BLaER1 (cell line): ENCODE measurements at regions not wholly inside any gene's neighbourhood (a gene's known extent, or its start where the extent isn't known, plus 50 kb on each side); places are given as distances from the start of the nearest gene placed in this dataset.

Experiments
- H3K27ac ChIP-seq: shearing (Covaris generic); formaldehyde crosslinking; 2 replicates; pipeline ENCODE4 v1.8.1; 2022
- H3K27me3 ChIP-seq: shearing (Covaris generic); formaldehyde crosslinking; 2 replicates; pipeline ENCODE4 v1.8.1; 2022
- H3K36me3 ChIP-seq: shearing (Covaris generic); formaldehyde crosslinking; 2 replicates; pipeline ENCODE4 v1.8.1; 2022
- H3K4me1 ChIP-seq: shearing (Covaris generic); formaldehyde crosslinking; 2 replicates; pipeline ENCODE4 v1.8.1; 2022
- H3K4me2 ChIP-seq: shearing (Covaris generic); formaldehyde crosslinking; 2 replicates; pipeline ENCODE4 v1.8.1; 2022
- H3K4me3 ChIP-seq: shearing (Covaris generic); formaldehyde crosslinking; 2 replicates; pipeline ENCODE4 v1.8.1; 2022
- H3K9ac ChIP-seq: shearing (Covaris generic); formaldehyde crosslinking; 2 replicates; pipeline ENCODE4 v1.8.1; 2022
- H3K9me3 ChIP-seq: shearing (Covaris generic); formaldehyde crosslinking; 2 replicates; pipeline ENCODE4 v1.8.1; 2022
- H4K20me1 ChIP-seq: shearing (Covaris generic); formaldehyde crosslinking; 2 replicates; pipeline ENCODE4 v1.8.1; 2022
- Cebpa-rat ChIP-seq: shearing (Covaris generic); IDR thresholded peaks from 2 replicates; pipeline ENCODE4 v1.8.1; 2022

DNA sequence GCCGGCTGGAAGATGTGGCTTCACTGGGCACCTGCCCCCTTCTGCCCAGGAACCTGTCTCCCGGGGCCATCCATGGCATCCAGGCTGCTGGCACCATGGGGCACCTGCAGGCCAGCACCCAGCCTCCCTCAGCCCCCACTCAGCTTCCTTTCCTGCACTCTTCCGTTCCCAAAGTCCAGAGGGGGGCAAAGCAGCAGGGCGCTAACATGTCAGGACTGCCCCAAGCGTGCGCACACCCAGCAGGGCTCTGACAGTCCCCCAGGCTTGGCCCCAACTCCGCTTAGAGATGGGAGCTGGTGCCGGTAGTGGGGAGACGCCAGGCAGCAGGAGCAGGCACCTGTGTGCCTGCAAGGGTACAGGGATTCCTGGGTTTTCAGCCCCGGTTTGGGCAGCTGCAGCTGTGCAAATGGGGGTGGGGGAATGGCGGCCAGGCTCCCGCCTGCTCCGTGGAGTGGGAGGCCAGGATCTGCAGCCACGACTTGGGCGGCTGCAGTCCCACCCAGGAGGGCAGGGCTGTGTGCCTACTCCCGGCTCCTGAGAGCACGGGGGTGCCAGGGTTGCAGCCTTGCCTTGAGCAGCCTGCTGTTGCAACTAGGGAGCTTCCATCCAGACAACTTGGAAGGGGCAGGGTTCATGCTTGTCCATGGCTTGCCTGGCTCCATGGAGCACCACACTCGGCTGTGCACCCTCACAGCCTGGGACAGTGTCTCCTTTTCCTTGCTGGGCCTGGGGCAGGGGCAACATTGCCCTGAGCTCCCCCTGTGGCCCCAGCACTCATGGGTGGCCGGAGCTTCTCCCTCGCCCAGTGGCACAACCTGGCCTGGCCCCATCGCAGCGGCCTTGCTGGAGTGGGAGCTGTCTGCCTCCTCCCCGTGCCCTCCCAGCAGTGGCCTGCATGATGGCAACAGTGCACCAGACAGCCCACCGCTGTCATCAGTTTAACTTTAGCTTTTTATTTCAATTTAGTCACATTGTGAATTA lies 561.1 kb downstream of the MTRR start:
- no peak overlapping the region for H3K9ac ChIP-seq
- H3K4me3 ChIP-seq, result no peak overlapping the region
- no peaks in the 10 kb centered on the region for H3K36me3 ChIP-seq
- peaks cover 47% of the 10 kb centered on the region for H3K9me3 ChIP-seq
- H3K27ac ChIP-seq, result no peak overlapping the region
- no peaks in the 10 kb centered on the region for H4K20me1 ChIP-seq
- no peak overlapping the region for H3K4me2 ChIP-seq
- no peaks in the 10 kb centered on the region for H3K27me3 ChIP-seq
- no peak for TF ChIP-seq Cebpa-rat
- H3K4me1 ChIP-seq, result no peaks in the 10 kb centered on the region

- Histone ChIP-seq H3K36me3 (no peaks in the 10 kb centered on the region), H3K27ac (no peak overlapping the region), H3K4me1 (no peaks in the 10 kb centered on the region), H3K27me3 (no peaks in the 10 kb centered on the region), H3K9ac (no peak overlapping the region), H4K20me1 (no peaks in the 10 kb centered on the region), H3K4me3 (no peak overlapping the region), H3K9me3 (peaks cover 10% of the 10 kb centered on the region), H3K4me2 (no peak overlapping the region)
- TF ChIP-seq Cebpa-rat, result no peak
Observed at GRCh38 chr5:8434501-8434900, 565.6 kb downstream of the MTRR start.

GRCh38 chr5:8436924-8437323 lies 568.0 kb downstream of the MTRR start:
- Histone ChIP-seq H3K4me1 (no peaks in the 10 kb centered on the region), H3K4me3 (no peak overlapping the region), H3K4me2 (no peak overlapping the region), H3K27ac (no peak overlapping the region), H3K9ac (no peak overlapping the region), H4K20me1 (no peaks in the 10 kb centered on the region), H3K27me3 (no peaks in the 10 kb centered on the region), H3K36me3 (no peaks in the 10 kb centered on the region), H3K9me3 (0 out of 2 replicates have a peak, but pooled peaks cover 4% of the 10 kb centered on the region)
- TF ChIP-seq Cebpa-rat, result no peak

DNA sequence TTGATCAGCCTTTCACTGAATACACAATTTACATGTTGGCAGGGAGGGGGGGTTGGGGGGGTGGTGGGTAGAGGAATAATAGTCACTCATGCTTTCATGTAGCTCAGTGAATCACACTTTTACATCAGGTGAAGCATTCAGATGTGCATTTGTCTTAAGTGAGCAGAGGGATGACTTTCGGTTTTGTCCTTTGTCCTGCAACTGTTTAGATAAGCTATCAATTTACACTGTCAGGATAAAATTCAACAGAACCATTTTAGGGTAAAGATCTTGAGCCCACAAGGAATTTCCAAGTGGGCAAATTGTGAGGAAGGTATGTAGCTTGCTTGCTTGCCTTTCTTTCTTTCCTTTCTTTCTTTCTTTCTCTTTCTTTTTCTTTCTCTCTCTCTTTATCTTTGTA lies 576.2 kb downstream of the MTRR start:
- H3K4me3 ChIP-seq, result no peak overlapping the region
- H3K4me2 ChIP-seq, result no peak overlapping the region
- H3K9me3 ChIP-seq, result peaks cover 20% of the 10 kb centered on the region
- H4K20me1 ChIP-seq, result no peaks in the 10 kb centered on the region
- H3K27ac ChIP-seq, result no peak overlapping the region
- H3K4me1 ChIP-seq, result no peaks in the 10 kb centered on the region
- TF ChIP-seq Cebpa-rat, result no peak
- no peaks in the 10 kb centered on the region for H3K36me3 ChIP-seq
- H3K27me3 ChIP-seq, result no peaks in the 10 kb centered on the region
- H3K9ac ChIP-seq, result no peak overlapping the region

DNA sequence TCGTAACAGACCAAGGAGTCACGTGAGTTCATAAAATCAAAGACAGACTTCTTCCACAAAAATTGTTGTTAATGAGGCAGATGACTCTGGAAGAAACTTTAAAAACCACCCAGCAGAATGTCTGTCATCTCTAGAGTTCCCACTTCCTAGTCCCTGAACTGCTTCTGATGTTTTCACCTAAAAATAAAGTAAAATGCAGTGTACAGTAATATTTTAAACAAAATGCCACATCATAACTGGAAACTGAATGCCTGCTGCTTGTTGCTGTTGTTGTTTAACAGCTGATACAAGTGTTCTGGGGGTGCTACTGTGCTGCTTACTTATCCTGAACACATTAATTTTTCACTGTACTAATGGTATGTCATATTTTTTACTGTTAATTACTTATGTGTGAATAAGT lies 577.2 kb downstream of the MTRR start:
- Histone ChIP-seq H3K4me1 (no peaks in the 10 kb centered on the region), H3K4me3 (no peak overlapping the region), H3K9ac (no peak overlapping the region), H4K20me1 (no peaks in the 10 kb centered on the region), H3K9me3 (peaks cover 20% of the 10 kb centered on the region), H3K27me3 (no peaks in the 10 kb centered on the region), H3K36me3 (no peaks in the 10 kb centered on the region), H3K27ac (no peak overlapping the region), H3K4me2 (no peak overlapping the region)
- TF ChIP-seq Cebpa-rat, result no peak

- Histone ChIP-seq H3K9me3 (peaks cover 10% of the 10 kb centered on the region), H3K27me3 (no peaks in the 10 kb centered on the region), H3K4me2 (peak overlapping the region; percentile 47), H3K36me3 (peaks cover 14% of the 10 kb centered on the region), H3K4me3 (peak overlapping the region; percentile 82), H3K27ac (peak overlapping the region; percentile 81), H3K9ac (peak overlapping the region; percentile 83; the same call in 1 of the 2 replicates), H3K4me1 (peaks cover 14% of the 10 kb centered on the region), H4K20me1 (no peaks in the 10 kb centered on the region)
- no peak for TF ChIP-seq Cebpa-rat
Observed at GRCh38 chr5:8456846-8457186, 587.9 kb downstream of the MTRR start.

GRCh38 chr5:8457187-8458037 lies 588.5 kb downstream of the MTRR start:
- H3K9me3 ChIP-seq, result peaks cover 10% of the 10 kb centered on the region
- peak overlapping the region; percentile 69 for H3K4me2 ChIP-seq
- no peaks in the 10 kb centered on the region for H4K20me1 ChIP-seq
- H3K27me3 ChIP-seq, result no peaks in the 10 kb centered on the region
- peak overlapping the region; percentile 83 for H3K9ac ChIP-seq
- H3K4me1 ChIP-seq, result peaks cover 14% of the 10 kb centered on the region
- peak overlapping the region; percentile 81 for H3K27ac ChIP-seq
- peaks cover 17% of the 10 kb centered on the region for H3K36me3 ChIP-seq
- no peak for TF ChIP-seq Cebpa-rat
- H3K4me3 ChIP-seq, result peak overlapping the region; percentile 82

- Histone ChIP-seq H3K9me3 (peaks cover 10% of the 10 kb centered on the region), H3K4me2 (peak overlapping the region; percentile 69), H3K9ac (peak overlapping the region; percentile 83), H4K20me1 (no peaks in the 10 kb centered on the region), H3K4me3 (peak overlapping the region; percentile 82), H3K36me3 (peaks cover 17% of the 10 kb centered on the region), H3K27ac (peak overlapping the region; percentile 81), H3K4me1 (peaks cover 14% of the 10 kb centered on the region), H3K27me3 (no peaks in the 10 kb centered on the region)
- no peak for TF ChIP-seq Cebpa-rat
Observed at GRCh38 chr5:8458038-8458383, 589.1 kb downstream of the MTRR start.

DNA sequence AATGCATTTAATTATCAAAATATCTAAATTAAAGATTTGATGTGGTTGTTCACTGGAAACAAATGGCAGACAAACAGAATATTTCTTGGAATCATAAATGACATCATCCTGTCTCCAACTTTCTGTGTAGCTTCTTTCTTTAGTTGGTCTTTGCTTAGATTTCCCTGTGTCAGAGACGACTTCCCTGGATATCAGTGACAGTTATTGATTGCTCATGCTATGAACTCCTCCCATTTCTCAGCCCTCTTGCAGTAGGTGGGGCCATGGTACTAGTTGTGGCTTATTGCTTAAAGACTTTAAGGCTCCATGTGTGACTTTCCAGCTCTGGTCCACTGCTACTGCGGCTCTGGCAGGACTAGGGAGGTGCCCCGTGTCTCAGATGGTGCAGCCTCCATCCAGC lies 592.6 kb downstream of the MTRR start:
- Histone ChIP-seq H3K27ac (no peak overlapping the region), H3K4me2 (no peak overlapping the region), H3K9ac (no peak overlapping the region), H3K4me3 (no peak overlapping the region), H3K36me3 (peaks cover 17% of the 10 kb centered on the region), H3K9me3 (peaks cover 10% of the 10 kb centered on the region), H3K4me1 (peaks cover 14% of the 10 kb centered on the region), H4K20me1 (no peaks in the 10 kb centered on the region), H3K27me3 (no peaks in the 10 kb centered on the region)
- no peak for TF ChIP-seq Cebpa-rat

- Histone ChIP-seq H3K27me3 (no peaks in the 10 kb centered on the region), H3K4me3 (no peak overlapping the region), H3K27ac (no peak overlapping the region), H3K4me2 (no peak overlapping the region), H3K9ac (no peak overlapping the region), H3K9me3 (peaks cover 5% of the 10 kb centered on the region), H3K36me3 (peaks cover 17% of the 10 kb centered on the region), H3K4me1 (peaks cover 10% of the 10 kb centered on the region), H4K20me1 (no peaks in the 10 kb centered on the region)
- no peak for TF ChIP-seq Cebpa-rat
Observed at GRCh38 chr5:8462565-8462964, 593.6 kb downstream of the MTRR start.
